ENCODE measurements at regions not wholly inside any gene's neighbourhood (a gene's known extent, or its start where the extent isn't known, plus 50 kb on each side); places are given as distances from the start of the nearest gene placed in this dataset.
"Not testable (repeated sequence)": the region's sequence is repeated elsewhere in the genome, so short reads cannot be mapped to it uniquely, and the experiment has no call there.

GRCh38 chr22:17302616-17303015, 66.6 kb upstream of the CECR2 start:
- WGBS, 2 donors = 91 to 95% methylated on average over 1 of the region's 1 CpG
- Histone ChIP-seq H3K36me3 (no peaks in the 10 kb centered on the region), H3K27ac (no peak overlapping the region), H3K27me3 (peaks cover 0 to 8% (median 0%) of the 10 kb centered on the region in 7 donors), H3K4me3 (no peak overlapping the region), H3K4me1 (no peaks in the 10 kb centered on the region), H3K9me3 (peaks cover 0 to 7% (median 0%) of the 10 kb centered on the region in 11 donors)
- intact Hi-C loops (cut with DNase I) = no loop called here
- no peak for DNase-seq
- ATAC-seq = no peak
- TF ChIP-seq, protein P1, sequence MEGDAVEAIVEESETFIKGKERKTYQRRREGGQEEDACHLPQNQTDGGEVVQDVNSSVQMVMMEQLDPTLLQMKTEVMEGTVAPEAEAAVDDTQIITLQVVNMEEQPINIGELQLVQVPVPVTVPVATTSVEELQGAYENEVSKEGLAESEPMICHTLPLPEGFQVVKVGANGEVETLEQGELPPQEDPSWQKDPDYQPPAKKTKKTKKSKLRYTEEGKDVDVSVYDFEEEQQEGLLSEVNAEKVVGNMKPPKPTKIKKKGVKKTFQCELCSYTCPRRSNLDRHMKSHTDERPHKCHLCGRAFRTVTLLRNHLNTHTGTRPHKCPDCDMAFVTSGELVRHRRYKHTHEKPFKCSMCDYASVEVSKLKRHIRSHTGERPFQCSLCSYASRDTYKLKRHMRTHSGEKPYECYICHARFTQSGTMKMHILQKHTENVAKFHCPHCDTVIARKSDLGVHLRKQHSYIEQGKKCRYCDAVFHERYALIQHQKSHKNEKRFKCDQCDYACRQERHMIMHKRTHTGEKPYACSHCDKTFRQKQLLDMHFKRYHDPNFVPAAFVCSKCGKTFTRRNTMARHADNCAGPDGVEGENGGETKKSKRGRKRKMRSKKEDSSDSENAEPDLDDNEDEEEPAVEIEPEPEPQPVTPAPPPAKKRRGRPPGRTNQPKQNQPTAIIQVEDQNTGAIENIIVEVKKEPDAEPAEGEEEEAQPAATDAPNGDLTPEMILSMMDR (IDR thresholded peaks at IDR 0.05) = no peak

DNA sequence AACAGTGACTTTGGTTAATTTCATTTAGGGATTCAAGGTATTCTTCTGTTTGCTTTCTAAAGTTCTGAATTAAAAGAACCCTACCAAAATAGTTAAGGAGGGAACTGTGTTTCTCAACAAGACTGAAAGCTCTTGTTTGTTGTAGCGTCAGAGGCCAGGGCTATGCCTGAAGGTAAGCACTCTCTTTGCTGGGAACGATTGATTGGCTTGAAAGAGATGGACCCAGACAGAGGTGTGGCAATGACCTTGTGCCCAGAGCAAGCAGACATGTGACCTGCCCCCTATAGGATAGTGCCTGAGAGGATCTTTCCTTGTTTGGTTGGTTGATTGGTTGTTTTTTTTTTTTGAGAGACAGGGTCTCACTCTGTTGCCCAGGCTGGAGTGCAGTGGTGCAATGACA, 68.3 kb upstream of the CECR2 start:
- TF ChIP-seq, protein P1 (IDR thresholded peaks at IDR 0.05) = no peak
- H3K27me3 ChIP-seq = peaks cover 0 to 8% (median 0%) of the 10 kb centered on the region in 7 donors
- H3K36me3 ChIP-seq = no peaks in the 10 kb centered on the region
- H3K27ac ChIP-seq = no peak overlapping the region
- H3K4me3 ChIP-seq = no peak overlapping the region
- intact Hi-C loops (cut with DNase I) = no loop called here
- WGBS, 2 donors = 78 to 85% methylated on average over 2 of the region's 2 CpGs
- ATAC-seq (no peak), DNase-seq (no peak)
- peaks cover 0 to 7% (median 0%) of the 10 kb centered on the region in 11 donors for H3K9me3 ChIP-seq
- H3K4me1 ChIP-seq = no peaks in the 10 kb centered on the region

- H3K4me1 ChIP-seq; H3K27ac ChIP-seq; H3K36me3 ChIP-seq; intact Hi-C loops (cut with DNase I); DNase-seq; H3K4me3 ChIP-seq; ATAC-seq; H3K27me3 ChIP-seq: not testable (repeated sequence)
- H3K9me3 ChIP-seq = peaks cover 0 to 14% (median 0%) of the 10 kb centered on the region in 11 donors
- 84 to 88% methylated on average over 7 of the region's 7 CpGs for WGBS, 2 donors
Measured at GRCh38 chr22:17298805-17299502, 70.3 kb upstream of the CECR2 start.

GRCh38 chr22:17285656-17286055, 66.4 kb upstream of the ADA2 start:
- Histone ChIP-seq H3K4me3 (no peak overlapping the region), H3K9me3 (no peaks in the 10 kb centered on the region), H3K36me3 (no peaks in the 10 kb centered on the region), H3K27me3 (peaks cover 0 to 20% (median 11%) of the 10 kb centered on the region in 7 donors), H3K27ac (no peak overlapping the region), H3K4me1 (peaks cover 0 to 7% (median 0%) of the 10 kb centered on the region in 9 donors)
- ATAC-seq (no peak), DNase-seq (no peak)
- 68 to 77% methylated on average over 3 of the region's 3 CpGs for WGBS, 2 donors
- intact Hi-C loops (cut with DNase I) = no loop called here
- TF ChIP-seq, protein P1 (IDR thresholded peaks at IDR 0.05) = no peak

DNA sequence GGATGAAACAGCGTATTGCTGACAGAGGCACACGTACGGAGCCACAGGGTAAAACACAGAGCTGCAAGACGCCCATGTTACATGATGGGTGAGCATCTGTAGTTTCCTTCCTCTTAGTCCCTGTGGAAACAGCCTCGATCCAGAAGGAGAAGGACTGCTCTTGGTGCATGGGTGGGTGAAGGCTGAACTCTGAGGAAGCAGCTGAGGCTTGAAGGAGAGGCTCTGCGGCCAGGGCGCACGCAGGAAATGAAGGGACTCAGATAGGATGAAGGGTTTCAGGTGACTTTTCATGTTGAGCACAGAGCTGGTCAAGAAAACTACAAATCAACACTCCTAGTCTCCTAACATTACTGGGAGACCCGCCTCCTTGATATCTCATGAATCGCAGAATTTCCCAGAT, 65.7 kb upstream of the ADA2 start:
- no peak overlapping the region for H3K27ac ChIP-seq
- TF ChIP-seq, protein P1 (IDR thresholded peaks at IDR 0.05) = no peak
- peaks cover 0 to 20% (median 11%) of the 10 kb centered on the region in 7 donors for H3K27me3 ChIP-seq
- H3K36me3 ChIP-seq = no peaks in the 10 kb centered on the region
- ATAC-seq (no peak), DNase-seq (peak in 1 of 2 donors; percentile 1)
- no peak overlapping the region for H3K4me3 ChIP-seq
- 70 to 73% methylated on average over 10 of the region's 10 CpGs for WGBS, 2 donors
- no peaks in the 10 kb centered on the region for H3K9me3 ChIP-seq
- intact Hi-C loops (cut with DNase I) = no loop called here
- peaks cover 0 to 13% (median 0%) of the 10 kb centered on the region in 9 donors for H3K4me1 ChIP-seq
